ENCODE measurements at regions not wholly inside any gene's neighbourhood (a gene's known extent, or its start where the extent isn't known, plus 50 kb on each side); places are given as distances from the start of the nearest gene placed in this dataset.

GRCh38 chr17:72236980-72237633, 116.3 kb downstream of the SOX9 start:
- TF ChIP-seq CTCF (IDR thresholded peaks at IDR 0.05): no peak
- TF ChIP-seq POLR2A (IDR thresholded peaks at IDR 0.05): no peak
- no peak for TF ChIP-seq EP300 (IDR thresholded peaks at IDR 0.05)

Measured in ovary (tissue), 3 donors.